HG02642 (cell line): ENCODE measurements at regions not wholly inside any gene's neighbourhood (a gene's known extent, or its start where the extent isn't known, plus 50 kb on each side); places are given as distances from the start of the nearest gene placed in this dataset.
"Not testable (repeated sequence)": the region's sequence is repeated elsewhere in the genome, so short reads cannot be mapped to it uniquely, and the experiment has no call there.

Source experiments
- ATAC-seq: cut with Tn5 transposase; IDR thresholded peaks from one replicate; pipeline ENCODE4 v1.9.1; 2021; ENCODE audit warnings: mild to moderate bottlenecking; ENCODE audit not compliant: unreplicated experiment, poor library complexity

DNA sequence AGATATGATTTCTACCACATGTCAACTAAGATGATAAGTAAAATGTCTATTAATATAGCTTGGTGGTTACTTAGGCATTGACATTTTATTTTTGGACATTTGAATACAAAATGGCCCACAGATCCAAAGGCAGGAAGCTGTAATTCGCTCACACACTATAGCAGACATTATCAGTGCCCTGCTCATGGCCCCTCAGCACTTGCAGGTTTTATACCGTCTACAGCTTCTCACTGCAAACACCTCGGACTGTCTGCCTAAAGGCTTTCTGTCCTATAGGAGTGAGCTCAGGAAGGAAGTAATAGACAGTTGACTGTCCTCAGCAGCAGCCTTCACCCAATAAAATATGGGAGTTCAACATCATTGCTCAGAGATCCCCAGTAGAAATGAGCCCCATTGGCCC is 140.8 kb upstream of the RASA1 start:
- ATAC-seq: no peak

DNA sequence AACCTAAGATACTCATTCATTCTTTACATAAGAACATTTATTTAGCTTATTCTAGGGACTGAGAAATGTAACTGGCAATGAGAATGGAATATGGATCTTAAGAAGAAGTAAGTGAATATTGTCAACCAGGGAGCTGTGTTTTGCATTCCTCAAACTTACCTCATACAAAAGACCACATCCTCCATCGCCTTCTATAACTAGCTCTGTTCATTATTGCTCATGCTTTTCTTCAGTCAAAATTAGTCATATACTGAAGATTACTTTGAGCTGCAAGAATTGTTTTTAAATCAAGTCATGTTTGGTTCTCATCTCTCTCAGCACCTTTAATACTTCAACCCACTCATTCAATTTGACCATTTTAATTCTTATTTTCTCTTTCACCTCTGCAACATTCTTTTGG is 140.3 kb upstream of the RASA1 start:
- ATAC-seq: no peak

DNA sequence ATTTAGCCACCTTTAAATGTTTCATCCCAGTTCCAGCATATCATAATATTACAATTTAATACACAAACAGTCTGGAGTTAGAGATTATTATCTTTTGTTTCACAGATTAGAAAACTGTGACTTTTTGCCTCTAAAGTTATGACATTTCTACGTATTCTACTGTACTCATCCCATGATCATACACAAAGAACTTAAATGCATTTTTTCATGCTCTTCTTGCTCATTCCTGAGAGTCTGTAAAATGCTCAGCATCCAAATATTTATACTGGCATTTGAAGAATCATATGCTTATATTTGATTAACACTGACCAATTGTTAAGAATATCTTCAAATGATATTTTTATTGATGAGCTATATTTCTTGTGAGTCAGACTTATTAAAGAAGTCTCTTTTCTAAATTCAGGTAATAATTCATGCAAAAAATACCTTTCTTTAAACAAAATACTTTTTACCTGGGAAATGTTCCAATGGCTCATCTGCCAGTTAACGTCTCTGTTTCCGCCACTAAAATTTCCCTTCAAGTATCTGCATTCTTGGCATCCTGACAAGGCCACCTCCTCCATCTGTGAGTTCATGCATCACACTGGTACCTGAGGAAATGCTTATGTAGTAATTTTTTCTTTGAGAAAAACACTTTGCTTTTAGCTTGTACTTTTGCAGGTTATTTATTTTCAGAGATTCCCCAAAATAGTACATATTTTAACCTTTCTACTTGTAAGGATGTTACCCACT is 139.6 kb upstream of the RASA1 start:
- no peak for ATAC-seq

DNA sequence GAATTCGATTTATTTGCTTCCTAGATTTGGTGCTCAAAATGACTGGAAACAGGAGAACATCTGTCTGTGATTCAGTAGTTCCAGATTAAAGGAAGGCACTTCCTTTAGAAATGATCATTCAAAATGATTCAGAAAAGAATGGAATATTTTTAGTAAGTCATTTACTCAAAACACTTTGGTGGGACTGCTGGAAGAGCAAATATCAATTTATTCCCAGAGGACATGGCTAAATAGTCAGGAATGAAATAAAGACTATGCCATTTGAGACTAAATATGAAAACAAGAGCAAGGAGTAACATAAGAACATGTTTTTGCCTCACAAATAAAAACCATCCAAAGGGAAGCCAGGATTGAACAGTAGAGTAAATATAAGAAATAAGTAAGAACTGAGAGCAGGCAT is 138.6 kb upstream of the RASA1 start:
- ATAC-seq: no peak

DNA sequence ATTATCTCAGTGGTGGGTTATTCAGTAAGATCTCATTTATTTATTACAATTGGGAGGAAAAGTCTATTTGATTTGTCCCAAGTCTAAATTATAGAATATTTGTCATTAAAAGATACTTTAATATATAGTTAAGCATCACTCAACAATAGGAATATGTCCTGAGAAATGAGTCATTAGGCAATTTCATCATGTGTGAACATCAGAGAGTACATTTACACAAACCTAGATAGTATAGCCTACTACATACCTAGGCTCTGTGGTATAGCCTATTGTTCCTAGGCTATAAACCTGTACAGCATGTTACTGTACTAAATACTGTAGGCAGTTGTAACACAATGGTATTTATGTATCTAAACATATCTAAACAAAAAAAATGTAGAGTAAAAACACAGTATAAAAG is 135.0 kb upstream of the RASA1 start:
- no peak for ATAC-seq

DNA sequence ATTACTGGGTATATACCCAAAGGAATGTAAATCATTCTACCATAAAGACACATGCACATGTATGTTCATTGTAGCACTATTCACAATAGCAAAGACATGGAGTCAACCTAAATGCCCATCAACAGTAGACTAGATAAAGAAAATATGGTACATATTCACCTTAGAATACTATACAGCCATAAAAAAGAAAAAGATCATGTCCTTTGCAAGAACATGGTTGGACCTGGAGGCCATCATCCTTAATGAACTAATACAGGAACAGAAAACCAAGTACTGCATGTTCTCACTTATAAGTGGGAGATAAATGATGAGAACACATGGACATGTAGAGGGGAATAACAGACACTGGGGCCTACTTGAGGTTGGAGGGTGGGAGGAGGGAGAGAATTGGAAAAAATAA is 133.2 kb upstream of the RASA1 start:
- ATAC-seq: not testable (repeated sequence)

DNA sequence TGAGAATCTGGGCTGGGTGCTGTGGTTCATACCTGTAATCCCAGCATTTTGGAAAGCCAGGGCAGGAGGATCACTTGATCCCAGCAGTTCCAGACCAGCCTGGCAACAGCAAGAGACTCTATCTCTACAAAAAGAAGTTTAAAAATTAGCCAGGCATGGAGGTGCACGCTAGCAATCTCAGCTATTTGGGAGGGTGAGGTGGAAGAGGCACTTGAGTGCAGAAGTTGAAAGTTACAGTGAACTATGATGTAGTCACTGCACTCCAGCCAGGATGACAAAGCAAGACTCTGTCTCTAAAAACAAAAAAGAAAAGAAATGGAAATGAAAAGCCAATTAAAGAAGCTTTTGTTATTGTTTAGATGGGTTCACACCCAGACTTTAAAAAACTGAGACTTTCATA is 131.6 kb upstream of the RASA1 start:
- ATAC-seq: no peak

DNA sequence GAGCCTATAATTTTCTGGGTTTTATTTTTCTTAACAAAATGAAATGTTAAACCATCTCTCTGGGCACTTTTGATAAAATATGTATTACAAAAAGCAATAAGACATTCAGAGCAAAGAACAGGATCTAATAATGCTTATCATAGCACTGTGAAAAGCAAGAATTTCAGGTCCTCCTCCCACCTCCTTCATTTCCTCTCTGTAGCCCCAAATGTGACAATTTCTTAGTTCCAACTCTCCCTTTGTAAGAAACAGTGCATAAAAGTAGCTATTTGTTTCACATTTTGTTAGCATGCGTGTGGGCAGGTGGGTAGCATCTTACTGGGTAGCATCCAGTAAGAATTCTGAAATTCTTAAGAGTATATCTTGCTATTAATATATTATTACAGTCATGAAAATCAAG is 130.9 kb upstream of the RASA1 start:
- no peak for ATAC-seq

DNA sequence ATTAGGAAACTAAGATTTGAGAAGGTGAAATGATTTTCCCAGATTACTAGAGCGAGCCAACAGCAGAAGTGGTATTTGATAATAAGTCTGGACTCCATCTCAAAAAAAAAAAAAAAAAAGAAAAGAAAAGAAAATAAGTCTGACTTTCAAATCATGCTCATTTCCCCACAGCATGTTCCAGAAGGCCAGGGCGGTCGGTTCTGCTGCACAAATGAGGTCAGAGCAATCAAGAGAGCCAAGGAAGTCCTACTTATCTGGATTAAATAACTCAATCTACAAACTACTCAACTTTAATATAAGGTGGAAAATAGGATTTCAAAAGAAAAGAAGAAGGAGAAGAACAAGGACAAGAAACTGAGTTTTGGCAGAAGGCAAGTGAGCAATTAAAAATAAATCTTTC is 130.4 kb upstream of the RASA1 start:
- no peak for ATAC-seq

DNA sequence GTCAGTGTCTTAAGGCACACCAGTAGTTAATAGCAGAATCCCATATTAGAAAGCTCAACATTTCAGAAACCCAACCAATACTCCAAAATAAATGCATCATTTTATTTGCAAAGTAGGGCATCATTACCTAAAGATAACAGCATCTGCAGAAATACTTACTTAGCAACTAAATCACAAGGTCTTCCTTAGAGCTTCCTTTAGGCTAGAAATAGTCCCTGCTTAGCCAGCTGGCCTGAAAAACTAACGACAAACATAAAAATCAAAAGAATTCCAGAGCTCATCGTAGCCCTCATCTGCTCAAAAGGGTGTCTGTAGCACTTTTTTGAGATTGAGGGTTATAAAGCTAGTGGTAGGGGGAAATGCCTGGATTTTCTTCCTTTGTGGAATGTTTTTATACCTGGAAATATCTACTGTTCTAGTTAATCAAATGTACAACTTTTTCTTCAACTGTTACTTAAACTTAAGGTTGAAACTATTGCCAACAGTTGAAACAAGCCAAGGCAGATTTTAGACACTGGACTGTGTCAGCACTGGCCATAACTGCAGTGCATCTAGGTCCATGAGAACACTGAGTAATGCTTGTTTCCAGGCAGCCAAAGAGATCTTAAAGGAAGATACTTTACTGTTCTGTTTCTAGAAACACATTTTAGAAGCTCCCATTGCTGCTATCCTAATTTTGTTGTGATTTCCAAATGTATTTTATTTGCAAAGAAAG is 129.4 kb upstream of the RASA1 start:
- ATAC-seq: no peak

DNA sequence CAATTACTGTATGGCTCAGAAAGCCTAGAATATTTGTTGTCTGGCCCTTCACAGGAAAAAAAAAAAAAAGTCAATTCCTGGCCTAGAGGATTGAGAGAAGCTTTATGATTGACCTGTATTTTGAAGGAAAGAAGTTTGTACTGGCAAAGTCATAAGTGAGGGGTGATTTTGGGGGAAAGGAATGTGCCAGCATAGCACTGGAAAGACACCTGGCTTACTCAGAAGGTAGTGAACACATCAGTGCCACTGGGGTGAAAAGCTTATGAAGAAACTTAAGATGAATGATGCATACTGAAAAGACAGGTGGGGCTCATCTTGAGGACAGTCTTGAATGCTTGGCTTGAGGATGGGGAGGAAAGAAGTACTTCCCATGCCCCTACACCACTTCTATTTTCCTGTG is 127.9 kb upstream of the RASA1 start:
- ATAC-seq: no peak

DNA sequence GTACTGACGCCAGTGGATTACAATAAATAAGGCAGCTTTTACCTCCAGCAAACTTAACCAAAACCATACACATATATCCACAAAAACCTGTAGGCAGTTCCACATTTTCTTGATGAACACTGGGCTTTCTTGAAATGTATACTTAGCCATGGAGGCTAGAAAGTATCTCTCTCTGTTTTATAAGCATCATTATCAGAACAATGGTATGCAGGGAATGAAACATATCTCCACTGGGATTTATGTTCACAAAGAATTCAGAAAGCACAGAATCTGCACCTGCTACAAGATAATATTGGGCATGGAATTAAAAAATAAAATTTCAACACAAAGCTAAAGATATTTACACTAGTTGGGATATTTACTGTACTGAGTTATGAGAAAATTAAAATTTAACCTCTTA is 126.1 kb upstream of the RASA1 start:
- no peak for ATAC-seq

DNA sequence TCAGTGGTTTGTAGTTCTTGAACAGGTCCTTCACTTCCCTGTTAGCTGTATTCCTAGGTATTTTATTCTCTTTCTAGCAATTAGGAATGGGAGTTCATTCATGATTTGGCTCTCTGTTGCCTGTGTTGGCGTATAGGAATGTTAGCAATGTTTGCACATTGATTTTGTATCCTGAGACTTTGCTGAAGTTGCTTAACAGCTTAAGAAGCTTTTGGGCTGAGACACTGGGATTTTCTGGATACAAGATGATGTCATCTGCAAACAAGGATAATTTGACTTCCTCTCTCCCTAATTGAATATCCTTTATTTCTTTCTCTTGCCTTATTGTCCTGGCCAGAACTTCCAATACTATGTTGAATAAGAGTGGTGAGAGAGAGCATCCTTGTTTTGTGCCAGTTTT is 121.8 kb upstream of the RASA1 start:
- not testable (repeated sequence) for ATAC-seq

DNA sequence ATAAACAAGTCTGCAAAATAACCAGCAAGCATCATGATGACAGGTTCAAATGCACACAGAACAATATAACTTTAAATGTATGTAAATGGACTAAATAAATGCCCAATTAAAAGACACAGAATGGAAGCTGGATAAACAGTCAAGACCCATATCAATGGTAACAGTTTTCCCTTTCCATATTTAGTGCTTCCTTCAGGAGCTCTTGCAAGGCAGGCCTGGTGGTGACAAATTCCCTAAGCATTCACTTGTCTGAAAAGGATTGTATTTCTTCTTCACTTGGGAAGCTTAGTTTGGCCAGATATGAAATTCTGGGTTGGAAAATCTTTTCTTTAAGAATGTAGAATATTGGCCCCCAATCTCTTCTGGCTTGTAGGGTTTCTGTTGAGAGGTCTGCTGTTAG is 120.2 kb upstream of the RASA1 start:
- no peak for ATAC-seq

DNA sequence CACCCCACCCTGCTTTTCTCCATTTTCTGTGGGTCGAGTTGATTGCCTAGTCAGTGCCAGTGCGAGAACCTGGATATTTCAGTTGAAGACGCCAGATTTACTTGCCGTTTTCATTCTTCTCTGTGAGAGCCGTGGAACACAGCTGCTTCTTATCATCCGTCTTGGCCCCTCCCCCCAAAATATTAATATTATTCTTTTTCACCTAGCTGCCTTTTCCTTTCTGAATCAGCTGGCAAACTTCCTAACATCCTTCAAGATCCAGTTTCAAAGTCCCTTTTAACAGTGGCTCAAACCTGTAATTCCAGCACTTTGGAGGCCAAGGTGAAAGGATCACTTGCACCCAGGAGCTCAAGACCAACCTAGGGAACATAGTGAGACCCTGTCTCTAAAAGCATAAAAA is 117.1 kb upstream of the RASA1 start:
- ATAC-seq: no peak

DNA sequence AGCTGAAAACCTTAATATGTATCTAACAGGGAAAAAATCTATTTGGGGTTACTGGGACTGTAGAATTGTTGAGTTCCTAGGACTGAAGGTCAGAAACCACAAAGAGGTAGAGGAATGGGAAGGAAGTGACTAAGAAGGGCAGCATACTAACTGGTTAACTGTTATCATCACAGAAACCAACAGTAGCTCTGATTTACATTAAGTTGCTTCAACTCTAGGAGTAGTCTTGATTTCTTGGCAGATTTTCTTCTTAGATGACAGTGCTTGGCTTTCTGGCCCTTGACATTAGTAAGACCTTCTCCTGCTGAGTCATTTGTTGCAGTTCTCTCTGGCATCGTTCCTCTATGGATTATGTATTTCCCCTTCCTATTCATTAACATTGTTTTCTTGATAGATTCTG is 116.1 kb upstream of the RASA1 start:
- no peak for ATAC-seq

DNA sequence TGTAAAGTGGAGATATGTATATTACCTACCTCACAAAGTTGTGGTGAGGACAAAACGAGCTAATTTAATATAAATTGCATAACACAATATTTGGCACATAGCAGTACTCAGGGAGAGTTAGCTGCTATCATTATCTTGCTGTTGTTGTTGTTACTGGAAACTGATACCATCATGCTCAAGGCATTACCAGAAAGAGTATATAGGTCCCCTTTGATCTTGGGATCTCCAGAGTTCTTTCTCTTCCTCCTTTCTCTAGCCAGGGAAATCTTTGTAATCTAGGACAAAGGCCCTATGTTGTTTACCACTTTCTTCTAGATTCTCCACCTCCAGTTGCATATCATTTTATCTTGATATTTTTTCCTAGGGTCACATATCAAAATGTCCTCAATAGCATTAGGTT is 114.8 kb upstream of the RASA1 start:
- no peak for ATAC-seq

DNA sequence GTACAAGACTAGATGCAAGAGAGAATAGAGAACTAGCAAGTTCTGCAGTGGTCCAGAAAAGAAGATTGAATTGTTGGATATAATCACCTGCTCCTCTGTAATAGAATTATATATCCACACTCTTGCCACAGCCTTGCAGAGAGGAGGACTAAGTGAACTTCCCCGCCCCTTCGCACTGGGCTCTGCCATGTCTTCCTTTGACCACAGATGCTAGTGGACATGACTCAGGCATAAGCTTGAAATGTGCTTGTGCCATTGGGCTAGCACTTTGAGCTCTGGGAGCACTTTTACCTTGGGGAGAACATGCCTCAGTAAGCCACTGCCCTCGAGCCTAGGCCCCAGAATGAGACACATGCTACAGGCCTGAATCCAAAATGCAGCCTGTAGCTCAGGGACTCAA is 113.5 kb upstream of the RASA1 start:
- ATAC-seq: no peak

DNA sequence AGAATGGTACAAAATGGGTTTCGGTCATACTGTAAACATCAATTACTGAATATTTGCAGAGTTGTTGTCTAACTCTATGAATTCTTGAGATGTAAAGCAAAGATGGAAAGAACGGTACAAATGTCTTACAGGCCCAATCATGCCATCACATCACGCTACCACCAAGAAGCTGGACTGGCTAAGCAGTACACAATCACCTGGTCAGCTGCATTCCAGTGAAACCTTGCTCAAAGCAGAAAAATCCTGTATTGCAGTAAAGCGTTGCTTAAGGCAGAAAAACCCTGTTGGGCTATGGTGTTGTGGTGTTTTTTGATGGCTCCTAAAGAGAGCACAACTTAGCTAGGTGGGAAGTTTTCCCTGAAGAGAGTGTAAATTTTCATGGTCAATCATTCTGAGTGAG is 112.6 kb upstream of the RASA1 start:
- no peak for ATAC-seq

DNA sequence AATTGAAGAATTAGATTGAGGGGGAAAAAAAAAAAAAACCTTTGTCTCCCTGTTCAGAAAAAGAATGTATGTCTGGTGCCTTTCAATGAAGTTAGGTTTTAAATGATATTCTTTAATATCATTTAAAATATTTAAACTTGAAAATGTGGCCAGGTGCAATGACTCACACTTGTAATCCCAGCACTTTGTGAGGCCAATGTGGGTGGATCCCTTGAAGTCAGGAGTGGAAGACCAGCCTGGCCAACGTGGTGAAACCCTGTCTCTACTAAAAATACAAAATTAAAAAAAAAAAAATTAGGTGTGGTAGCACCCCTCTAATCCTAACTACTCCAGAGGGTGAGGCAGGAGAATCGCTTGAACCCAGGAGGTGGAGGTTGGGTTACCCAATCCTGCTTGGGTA is 111.1 kb upstream of the RASA1 start:
- ATAC-seq: no peak

DNA sequence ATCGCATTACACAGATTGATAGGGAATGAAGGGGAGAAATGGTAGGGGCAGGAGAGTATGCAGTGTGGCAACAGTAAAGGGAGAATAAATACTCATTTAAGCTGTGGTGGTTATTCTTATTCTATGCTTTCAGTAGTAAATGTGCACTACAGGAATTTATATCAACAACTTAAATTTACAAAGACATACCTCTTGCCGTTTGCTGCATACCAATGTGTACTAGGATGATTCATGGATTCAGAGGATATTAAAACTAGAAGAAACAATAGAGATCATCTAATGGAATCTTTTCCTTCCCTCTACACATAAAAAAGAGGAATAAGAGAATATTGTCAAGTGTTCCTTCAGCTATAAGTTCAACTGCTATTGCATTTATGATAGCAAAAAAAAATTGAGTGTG is 103.3 kb upstream of the RASA1 start:
- ATAC-seq: no peak

DNA sequence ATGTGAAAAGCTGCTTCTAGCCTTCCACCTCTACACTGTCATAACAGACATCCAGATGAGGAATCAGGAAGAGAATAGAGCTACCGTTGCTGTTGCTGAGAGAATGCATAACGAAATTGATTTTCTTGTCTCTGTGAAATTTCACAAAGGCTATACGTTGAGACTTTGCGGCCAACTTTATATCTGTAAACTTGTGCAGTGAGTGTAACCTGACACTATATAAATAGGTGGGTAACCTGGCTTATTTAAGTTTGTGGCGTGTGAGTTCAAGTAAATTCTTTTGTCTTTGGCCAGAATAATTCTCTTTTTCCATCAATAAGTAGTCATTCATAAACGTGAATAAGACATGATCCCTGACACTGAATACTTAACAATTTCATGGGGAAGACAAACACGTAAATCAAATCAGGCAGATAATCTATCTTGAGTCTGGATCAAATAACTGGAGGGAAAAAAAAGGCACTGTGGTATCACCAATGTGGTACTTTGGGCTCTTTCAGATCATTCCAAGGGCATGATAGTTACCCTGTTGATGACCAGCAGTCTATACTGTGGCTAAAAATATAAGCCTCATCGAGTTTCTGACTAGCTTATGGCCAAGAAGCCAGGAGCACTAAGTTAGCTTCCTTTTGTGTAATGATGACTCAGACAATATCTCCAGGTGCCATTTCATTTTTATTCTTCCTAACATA is 98.2 kb upstream of the RASA1 start:
- ATAC-seq: no peak
